ENCODE measurements at regions not wholly inside any gene's neighbourhood (a gene's known extent, or its start where the extent isn't known, plus 50 kb on each side); places are given as distances from the start of the nearest gene placed in this dataset.

DNA sequence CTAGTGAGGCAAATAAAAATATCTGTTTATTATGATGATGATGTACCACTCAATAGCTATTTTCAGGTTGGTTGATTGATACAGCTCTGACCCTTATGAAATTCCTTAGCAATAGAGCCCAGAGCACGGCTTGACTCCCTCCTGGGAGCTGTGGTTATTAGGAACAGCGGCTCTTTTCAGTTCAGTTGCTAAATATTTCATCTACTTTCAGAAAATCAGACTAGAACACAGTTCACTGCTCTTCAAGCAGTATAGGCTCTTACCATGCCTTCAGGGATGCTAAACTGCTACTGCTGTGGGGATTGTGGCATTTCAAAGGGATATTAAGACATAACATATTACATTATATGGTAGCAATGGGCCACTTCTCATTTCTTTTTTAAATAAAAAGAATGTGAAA is 218.8 kb downstream of the SNCA start:
- TF ChIP-seq, protein P1, sequence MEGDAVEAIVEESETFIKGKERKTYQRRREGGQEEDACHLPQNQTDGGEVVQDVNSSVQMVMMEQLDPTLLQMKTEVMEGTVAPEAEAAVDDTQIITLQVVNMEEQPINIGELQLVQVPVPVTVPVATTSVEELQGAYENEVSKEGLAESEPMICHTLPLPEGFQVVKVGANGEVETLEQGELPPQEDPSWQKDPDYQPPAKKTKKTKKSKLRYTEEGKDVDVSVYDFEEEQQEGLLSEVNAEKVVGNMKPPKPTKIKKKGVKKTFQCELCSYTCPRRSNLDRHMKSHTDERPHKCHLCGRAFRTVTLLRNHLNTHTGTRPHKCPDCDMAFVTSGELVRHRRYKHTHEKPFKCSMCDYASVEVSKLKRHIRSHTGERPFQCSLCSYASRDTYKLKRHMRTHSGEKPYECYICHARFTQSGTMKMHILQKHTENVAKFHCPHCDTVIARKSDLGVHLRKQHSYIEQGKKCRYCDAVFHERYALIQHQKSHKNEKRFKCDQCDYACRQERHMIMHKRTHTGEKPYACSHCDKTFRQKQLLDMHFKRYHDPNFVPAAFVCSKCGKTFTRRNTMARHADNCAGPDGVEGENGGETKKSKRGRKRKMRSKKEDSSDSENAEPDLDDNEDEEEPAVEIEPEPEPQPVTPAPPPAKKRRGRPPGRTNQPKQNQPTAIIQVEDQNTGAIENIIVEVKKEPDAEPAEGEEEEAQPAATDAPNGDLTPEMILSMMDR (IDR thresholded peaks at IDR 0.05): no peak
- no peak for TF ChIP-seq POLR2A (IDR thresholded peaks at IDR 0.05)
